NCI-H510A (cell line): ENCODE measurements at regions not wholly inside any gene's neighbourhood (a gene's known extent, or its start where the extent isn't known, plus 50 kb on each side); places are given as distances from the start of the nearest gene placed in this dataset.

Source experiments
- DNase-seq: peaks from one replicate; lab custom pipeline; 2025; lab: John Stamatoyannopoulos, UW

DNA sequence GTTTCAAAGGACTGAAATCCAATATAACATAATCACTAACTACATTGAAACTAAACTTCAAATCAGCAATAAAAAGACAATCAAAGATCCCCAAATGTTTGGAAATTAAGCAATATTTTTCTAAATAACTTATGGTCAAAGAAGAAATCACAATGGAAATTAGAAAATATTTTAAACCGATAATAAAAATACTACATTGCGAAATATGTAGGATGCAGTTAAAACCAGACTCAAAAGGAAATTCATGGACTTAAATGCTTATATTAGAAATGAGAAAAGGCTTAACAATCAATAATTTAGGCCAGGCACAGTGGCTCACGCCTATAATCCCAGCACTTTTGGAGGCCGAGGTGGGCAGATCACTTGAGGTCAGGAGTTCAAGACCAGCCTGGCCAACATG lies 79.0 kb upstream of the HAAO start:
- no peak for DNase-seq

DNA sequence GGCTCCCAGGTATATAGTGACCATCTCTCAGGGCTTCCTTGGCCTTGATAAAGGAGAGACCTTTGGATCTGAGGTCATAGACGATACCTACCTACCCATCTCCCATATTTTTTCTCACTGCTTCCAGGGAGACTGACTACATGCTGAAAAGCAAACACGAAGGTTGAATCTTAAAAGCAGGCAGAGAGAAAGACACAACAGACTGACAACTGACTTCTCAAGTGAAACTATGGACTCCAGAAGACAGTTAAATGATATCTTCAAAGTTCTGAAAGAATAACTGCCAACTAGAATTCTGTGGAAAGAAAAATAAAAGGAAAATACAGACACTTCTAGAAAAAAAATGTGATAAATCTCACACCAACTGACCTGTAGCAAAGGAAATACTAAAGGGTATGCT lies 76.5 kb upstream of the HAAO start:
- DNase-seq: no peak

DNA sequence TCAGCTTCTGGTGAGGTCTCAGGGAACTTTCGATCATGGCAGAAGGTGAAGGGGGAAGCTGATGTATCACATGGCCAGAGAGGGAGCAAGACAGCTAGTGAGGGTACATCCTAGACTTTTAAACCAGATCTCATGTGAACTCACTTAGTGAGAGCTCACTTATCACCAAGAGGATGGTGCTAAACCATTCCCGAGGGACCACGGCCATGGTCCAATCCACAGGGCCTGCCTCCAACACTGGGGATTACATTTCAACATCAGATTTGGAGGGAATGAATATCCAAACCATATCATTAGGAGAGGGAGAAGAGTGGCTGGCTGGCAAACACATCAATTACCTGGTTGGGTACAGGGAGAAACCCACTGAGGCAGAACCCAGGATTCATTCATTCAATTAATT lies 75.7 kb upstream of the HAAO start:
- no peak for DNase-seq

DNA sequence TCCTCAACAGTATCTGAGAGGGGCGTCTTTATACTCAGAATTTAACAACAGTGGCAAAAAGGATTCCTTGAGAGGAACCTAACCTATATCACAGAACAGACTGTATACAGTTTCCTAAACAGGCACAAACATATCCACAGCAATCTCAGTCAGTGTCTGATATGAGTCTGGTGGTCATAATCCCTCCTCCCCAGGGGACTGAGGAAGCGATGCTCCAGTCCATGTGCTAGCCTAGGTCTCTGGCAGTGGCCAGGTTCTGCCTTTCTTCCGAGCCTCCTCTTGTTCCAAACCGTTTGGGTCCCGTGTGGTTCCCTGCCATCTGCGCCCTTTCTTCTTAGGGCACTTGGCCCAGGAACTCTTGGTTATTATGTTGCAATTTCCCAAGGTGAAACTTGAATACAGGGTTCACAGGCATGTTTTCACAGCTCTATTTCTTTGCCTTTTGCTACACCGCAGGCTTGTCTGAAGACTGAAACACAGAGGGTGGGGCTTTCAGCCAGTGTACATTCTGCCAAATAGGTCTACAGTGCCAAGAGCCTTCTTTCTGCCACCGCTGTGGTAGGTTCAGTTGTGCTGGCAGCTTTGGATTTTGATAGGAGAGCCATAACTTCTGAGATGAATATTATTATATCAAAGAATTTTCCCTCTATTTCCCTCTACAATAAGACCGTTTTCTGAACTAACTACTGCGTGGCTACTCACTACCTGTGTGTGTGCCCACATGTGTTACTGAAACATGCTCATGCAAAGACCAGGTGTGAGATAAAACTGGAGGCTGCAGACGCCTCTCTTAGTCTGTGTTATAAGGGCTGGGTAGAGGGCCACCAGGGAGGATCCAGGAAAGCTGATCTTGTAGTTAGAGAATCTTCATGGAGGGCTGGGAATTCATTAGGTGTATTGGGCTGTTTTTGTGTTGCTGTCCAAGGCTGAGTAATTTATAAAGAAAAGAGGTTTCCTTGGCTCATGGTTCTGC lies 75.0 kb upstream of the HAAO start:
- no peak for DNase-seq

DNA sequence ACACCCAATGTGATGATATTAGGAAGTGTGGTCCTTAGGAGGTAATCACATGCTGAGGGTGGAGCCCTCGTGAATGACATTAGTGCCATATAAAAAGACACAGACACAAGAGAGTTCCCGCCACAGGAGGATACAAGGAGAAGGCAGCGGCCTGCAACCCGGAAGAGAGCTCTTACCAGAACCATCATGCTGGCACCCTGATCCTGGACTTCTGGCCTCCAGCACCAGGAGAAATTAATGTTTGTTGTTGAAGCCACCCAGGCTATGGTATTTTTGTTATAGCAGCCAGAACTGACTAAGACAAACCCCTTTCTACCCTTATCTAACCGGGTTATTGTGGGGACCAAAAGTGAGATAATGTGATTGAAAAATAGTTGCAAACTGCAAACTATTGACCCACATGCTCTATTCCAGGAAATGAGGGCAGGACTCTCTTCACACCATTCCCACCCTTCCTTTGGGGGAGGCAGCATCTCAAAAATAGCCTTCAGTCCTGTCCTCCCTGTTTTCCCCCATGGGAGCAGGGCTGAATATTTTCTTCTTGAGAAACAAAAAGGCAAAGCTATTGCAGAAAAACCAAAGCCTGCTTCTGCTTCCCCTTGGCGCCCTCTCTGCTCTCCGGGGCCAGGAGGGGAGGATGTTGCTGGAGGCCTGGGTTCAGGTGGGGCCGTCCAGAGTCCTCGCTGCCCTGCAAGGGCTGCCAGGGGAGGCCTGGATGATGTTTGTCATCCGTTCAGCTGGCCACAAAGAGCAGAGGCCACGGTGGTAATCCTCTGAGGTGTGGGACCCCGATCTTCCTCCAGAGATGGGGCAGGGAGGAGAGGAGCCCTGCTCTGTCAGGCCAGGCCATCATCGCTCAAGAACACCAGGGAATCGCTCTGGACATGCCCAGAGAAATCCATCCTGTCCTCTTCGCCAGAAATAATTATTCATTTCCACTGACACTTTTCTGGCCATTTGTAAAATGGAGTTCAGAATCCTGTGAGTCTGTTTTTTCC lies 73.8 kb upstream of the HAAO start:
- DNase-seq: no peak

DNA sequence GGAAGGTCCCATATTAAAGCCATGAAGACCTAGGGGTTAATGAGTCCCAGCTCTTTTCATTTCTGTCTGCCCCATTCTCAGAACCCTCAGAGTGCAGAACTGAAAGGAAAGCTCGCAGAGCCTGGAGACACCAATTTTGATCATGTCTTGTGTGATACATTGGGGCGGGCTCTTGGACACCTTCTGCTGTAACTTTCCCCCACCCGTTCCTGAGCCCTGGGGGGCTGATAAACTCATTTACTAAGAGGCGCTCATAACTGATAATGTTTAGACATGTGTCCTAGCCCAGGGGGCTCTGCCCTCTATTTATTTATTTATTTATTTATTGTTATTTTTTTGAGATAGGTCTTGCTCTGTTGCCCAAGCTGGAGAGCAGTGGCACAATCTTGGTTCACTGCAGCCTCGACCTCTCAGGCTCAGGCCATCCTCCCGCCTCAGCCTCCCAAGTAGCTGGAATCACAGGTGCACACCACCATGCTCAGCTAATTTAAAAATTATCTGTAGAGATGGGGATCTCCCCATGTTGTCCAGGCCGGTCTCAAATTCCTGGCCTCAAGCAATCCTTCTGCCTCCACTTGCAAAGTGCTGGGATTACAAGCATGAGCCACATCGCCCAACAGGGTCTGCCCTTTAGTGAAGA lies 72.4 kb upstream of the HAAO start:
- no peak for DNase-seq

DNA sequence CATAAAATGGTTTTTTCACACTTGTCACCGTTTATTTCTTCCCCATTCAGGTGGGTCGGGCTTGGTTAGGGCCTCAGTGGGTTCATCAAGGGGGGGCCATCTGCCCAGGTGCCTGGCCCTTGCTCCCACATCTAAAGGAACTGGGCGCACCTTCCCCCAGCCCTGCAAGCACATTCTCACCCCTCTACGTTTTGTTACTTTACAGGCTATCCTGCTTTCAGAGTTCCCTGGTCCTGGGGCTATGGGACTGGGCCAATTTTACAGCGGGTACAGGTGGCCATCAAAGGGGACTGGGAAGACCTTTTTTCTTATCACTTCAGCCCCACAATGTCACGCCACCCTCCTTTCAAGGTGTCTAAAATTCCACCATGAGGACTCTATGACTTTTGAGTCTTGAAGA lies 71.8 kb upstream of the HAAO start:
- DNase-seq: no peak

DNA sequence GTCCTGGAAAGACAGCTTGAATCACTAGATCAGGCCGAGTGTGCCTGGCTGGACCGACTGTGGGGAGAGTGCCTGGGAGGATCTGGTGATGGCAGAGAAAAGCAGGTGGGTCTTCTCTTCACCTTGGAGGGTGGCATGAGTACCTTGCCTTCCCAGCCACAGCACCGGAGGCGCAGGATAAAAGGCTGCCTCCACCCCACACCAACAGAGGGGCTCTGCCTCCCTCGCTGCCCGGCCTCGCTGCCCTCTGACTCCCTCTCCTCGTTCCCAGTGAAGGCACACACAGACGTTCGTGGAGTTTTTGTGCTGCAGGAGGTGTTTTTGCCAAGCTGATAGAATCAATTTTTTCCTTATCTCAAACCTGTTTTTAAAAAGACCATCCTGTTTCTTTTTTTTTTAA lies 71.4 kb upstream of the HAAO start:
- no peak for DNase-seq

DNA sequence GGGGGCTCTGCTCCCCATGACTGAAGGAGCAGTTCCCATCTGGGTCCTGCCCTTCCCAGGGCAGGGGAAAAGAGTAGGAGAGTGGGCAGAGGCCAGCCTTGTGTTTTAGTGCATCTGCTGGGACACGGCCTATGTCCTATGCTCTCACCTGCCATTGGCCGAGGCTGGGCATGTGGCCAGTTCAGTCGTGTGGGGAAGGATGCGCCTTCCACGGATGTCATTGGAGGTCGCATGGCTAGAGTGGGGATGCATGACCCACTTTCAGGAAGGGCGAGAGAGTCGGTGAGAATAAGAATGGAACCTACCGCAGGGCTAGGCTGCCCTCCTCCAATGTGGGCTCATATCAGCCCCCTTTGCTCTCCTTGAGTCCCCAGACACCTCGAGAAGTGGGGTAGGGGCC lies 70.9 kb upstream of the HAAO start:
- DNase-seq: no peak

DNA sequence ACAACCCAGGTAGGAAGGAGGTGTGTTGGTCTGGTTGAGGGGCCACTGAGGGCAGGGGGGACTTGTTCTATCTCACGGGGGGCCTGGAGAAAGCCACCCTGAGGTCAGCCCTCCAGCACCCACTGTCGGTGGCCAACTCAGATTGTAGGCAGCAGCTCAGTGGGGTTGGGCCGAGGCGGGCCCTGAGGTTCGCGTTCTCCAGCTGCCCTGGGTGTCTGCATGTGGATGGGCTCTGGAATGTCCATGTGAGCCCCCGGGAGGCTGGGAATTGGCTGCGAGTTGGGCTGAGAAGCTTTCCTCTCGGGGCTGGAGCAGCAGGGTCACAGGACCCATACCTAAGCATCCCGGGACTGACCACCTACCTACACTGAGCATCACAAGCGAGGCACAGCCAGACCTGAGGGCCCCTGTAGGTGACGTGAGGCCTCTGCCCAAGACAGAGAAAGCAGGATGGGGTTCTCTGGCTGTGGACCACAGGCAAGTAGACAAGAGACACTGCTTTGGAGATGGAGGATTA lies 70.3 kb upstream of the HAAO start:
- DNase-seq: no peak

DNA sequence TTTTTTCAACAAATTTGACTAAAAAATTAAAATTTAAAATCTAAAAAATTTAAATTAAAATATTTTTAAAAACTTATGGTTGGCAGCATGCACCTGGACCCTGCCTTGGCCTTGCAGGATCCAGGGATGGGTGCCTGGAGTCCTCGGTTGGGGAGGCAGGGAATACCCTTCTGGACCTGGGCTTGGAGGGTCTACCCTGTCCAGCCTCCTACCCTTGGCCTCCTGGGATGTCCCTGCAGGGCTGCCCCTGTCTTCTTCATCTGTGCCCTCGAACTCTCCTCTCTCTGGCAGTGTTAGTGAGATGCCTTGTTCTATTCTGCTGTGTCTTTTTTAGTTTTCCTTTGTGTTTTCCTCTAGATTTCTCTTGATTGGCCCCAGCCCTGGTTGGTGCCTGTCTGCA lies 68.9 kb upstream of the HAAO start:
- no peak for DNase-seq

DNA sequence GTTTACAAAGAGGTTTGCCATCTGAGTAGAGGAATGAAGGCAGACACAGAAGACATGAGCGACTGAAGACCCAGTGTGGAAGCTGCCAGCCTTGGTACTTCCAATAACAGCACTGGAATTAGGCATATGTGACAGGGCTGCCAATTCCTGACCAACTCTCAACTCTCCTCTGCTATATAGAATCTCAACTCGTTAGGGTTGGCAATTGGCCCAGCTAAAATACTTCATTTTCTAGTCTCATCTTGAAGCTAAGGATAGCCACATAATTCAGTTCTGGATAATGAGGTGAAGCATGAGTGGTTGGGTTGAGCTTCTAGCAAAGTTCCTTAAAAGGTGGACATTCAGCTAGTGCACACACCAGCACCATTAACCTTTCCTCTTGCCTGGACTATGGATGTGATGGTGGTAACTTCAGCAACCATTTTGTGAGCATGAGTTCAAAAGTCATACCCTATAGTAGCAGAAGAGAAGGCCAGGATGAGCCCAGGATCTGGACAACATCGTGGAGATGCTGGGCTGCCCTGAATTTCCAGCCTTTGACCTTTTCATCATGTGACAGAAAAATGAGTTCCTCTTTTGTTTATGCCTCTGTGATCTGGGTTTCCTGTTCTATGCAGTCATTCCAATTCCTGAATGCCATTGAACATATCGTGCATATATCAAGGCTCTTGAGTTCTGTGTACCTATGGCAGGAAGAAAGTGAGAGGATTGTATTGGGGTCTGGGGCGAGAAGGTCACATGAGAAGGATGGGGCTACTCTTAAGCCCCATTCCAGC lies 68.1 kb upstream of the HAAO start:
- no peak for DNase-seq

DNA sequence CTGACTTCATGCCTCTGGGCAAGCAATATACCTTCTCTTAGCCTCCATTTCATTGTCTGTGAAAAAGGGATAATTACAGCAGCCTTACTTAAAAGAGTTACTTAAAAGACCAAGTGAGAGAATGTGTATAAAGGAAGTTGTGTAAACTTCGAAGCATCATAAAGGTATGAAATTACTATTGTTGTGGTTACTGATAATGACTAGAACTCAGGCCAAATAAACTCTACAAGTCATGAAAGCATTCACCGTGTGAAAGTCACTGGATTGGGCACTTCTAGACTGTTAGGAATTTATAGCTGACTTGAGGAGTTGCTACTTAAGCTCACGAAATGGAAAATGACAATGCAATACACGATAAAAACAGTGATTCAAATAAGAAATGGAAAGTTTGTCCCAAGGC lies 67.4 kb upstream of the HAAO start:
- DNase-seq: no peak

DNA sequence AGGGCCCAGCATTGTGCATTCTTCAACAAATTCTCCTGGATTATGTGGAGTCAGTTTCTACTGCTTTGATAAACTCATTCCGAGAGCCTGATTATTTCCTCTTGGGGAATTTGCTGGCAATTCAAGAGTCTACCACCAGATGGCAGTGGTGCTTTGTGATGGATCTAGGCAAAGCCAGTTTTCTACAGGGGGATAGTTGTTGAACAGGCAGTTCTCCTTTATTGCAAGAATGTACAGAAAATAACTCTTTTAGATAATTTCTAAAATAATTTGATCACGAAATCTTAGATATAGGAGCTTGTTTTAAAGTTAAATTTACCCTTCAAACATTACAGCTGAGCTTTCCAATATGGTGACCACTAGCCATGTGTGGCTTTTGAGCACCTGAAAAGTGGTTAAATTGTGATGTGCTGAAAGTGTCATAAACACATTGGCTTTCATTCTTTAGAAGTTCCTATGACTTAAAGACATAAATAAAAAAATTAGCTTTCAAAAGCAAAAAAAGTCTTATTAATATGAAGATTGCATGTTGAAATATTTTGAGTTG lies 66.7 kb upstream of the HAAO start:
- DNase-seq: no peak

DNA sequence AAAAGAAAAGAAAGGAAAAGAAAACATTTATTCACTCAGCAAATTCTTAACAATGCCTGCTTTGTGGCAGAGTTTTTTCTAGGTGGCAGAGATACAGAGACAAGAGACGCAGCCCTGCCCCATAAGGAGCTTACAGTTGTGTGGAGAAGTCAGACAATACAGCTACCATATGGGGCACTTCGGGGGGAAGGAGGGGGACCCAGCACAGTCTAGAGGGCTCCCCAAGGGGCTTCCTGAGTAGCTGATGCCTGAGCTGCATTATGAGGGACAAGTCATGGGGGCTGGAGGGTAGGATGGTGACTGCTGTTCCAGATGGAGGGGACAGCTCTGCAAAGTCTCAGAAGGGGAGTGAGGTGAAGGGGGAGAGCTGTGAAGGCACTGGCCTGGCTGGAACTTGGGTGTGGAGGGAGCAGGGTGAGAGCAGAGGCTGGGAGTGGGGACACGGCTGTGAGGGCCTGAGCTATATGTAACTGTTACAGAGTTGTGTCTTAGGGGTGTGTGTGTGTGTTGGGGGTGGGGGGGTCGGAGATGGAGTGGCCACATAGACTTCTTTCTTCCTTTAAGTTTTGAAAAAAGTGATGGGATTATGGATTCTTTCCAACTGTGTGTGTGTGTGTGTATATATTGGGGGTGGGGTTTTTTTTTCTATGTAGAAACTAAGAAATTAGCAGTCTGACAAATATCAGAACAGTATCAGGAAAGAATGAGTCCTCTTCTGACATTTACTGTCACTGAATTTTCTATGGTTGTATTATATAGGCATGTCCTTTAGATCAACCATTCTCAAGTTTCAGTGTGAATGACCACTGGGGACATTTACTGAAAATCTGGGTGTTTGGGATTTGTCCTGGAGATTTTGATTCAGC lies 66.0 kb upstream of the HAAO start:
- no peak for DNase-seq

DNA sequence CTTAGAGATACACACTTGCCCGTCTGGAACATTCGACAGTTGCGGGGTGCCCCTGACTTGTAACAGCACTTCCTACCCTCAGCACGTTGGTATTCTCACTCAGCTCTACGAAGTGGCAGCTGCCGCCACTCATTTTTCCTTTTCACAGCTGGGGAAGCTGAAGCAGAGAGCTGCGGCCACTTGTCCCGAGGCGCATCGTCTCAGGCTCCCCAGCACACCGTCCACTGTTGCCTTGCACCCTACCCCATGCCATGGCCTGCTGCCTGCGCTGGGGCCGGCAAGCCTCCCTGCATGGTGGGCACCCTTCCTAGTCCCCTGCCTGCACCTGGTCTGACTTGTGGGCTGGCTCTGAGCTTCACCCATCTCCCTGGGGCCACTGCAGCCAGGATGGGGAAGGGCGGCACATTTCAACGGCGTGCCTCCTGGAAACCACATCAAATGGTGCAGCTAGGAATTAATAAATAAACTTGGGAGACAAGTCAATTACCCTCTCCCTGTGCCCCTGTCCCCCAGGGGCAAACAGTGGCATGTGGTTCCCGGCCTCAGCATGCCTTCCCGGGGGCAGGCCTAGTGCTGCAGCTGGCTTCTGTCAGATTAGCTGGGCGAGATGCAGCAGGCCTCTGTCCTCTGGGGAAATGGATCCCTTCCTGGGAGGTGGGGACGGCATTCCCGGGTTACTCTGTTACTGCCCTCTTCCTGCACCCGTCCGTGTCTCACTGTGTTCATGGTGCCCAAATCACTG lies 64.7 kb upstream of the HAAO start:
- DNase-seq: no peak

DNA sequence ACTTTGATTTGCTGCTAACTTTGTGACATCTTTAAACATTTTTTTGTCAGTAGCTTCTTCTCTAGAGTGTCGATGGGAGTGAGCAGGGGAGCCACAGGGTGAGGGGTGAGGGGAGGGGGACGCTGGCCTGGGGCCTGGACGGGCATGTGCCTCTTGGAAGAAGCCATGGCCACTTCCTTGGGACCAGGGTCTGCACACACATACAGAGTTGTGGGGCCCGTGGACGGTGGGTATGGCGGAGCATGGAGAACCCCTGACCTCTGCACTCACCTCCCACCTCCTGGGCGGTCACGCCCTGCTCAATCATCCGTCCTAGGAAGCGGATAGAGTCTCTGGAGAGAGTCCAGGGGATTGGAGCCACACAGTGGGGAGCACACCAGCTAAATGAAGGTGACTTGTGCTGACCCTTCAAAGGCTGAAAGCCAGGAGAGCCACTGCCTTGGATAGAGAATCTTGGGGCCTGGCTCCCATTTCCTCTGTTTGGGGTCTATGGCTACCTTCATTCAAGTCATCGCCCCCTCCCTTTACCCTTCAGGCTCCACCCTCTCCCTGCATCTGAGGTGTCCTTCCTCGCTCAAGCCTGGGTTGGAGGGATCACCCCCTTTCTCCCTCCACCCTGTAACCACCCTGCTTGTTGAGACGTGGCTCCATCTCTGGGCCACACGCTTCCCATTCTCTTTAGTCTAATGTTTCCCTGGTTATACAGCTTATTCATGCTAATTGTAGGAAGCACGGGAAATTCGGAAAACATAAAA lies 63.9 kb upstream of the HAAO start:
- DNase-seq: no peak

DNA sequence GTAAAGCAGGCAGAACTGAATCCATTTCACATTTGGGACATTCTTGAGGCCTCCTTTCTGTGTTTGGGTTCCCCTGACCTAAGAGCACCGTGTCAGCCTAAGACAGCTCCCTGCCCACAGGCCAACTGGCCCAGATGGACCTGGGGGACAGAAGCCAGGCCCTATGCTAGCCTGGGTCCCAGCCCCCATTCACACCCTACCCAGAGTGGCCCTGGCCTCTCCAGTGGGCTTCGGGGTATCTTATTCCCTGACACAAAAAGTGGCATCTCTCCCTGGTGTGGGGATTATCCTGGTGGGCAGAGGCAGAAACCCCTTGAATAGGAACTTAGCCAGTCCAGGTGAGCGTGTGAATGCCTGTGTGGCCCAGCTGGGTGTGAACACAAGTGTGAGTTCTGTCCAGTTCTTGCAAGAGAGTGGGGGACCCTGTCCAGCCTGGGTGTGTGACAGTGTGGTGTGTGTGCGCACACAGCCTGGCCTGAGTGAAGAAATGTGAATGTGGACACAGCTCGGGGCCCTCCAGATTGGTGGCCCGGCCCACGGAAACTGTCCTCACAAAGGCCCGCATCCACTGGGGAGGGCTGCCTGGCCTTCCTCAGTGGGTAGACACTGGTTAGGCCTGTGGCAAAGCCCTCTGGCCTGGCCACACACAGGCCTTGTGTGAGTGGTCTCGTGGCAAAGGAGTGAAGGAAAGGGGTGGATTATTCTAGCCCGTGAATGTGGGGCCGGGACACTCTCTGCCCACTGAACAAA lies 63.0 kb upstream of the HAAO start:
- DNase-seq: no peak
